Fibroblast of lung (primary cell): ENCODE measurements at regions not wholly inside any gene's neighbourhood (a gene's known extent, or its start where the extent isn't known, plus 50 kb on each side); places are given as distances from the start of the nearest gene placed in this dataset.

Experiments
- DNase-seq, 2 donors: peaks; one replicate each; pipeline versions ENCODE4 v3.0.0 to v3.0.0-alpha.2; 2010; ENCODE audit warnings: low read depth in 2 of 2
- H2AFZ ChIP-seq: 2 replicates; pipeline ENCODE4 v1.5.1; 2012; ENCODE audit warnings: low read length, control low read depth, inconsistent platforms
- H3K27ac ChIP-seq: 2 replicates; pipeline ENCODE4 v1.5.1; 2011; ENCODE audit warnings: low read length, control low read depth; ENCODE audit not compliant: insufficient read depth
- H3K27me3 ChIP-seq: 2 replicates; pipeline ENCODE4 v1.5.1; 2011; ENCODE audit warnings: mild to moderate bottlenecking, low read length; ENCODE audit not compliant: control insufficient read depth, insufficient read depth
- H3K36me3 ChIP-seq: 2 replicates; pipeline ENCODE4 v1.5.1; 2011; ENCODE audit warnings: low read length; ENCODE audit not compliant: control insufficient read depth, insufficient read depth
- H3K4me1 ChIP-seq: 2 replicates; pipeline ENCODE4 v1.5.1; 2011; ENCODE audit warnings: low read length; ENCODE audit not compliant: control insufficient read depth, insufficient read depth; ENCODE audit errors: extremely low read depth
- H3K4me2 ChIP-seq: 2 replicates; pipeline ENCODE4 v1.5.1; 2011; ENCODE audit warnings: low read length, control low read depth; ENCODE audit not compliant: insufficient read depth; ENCODE audit errors: extremely low read depth
- H3K4me3 ChIP-seq, 4 experiments: fragments of 200-600 bp in 1 of 4; sonication (generic) in 1 of 4; replicated peaks in 1 of 4; 2 replicates each; pipeline ENCODE4 v1.5.1; 2011 to 2016; ENCODE audit warnings: low read length in 4 of 4, low read depth in 3 of 4, mild to moderate bottlenecking in 3 of 4, control low read depth in 2 of 4, inconsistent platforms in 1 of 4, mixed read lengths in 1 of 4; ENCODE audit not compliant: insufficient read depth in 1 of 4; ENCODE audit errors: control extremely low read depth in 1 of 4
- H3K79me2 ChIP-seq: 2 replicates; pipeline ENCODE4 v1.5.1; 2012; ENCODE audit warnings: mild to moderate bottlenecking, low read length, inconsistent platforms; ENCODE audit not compliant: control insufficient read depth, insufficient read depth
- H3K9ac ChIP-seq: 2 replicates; pipeline ENCODE4 v1.5.1; 2011; ENCODE audit warnings: mild to moderate bottlenecking, low read length, control low read depth; ENCODE audit not compliant: insufficient read depth
- H3K9me3 ChIP-seq: 2 replicates; pipeline ENCODE4 v1.5.1; 2012; ENCODE audit warnings: low read depth, low read length; ENCODE audit not compliant: control insufficient read depth, insufficient read depth
- H4K20me1 ChIP-seq: 2 replicates; pipeline ENCODE4 v1.5.1; 2011; ENCODE audit warnings: low read length; ENCODE audit not compliant: control insufficient read depth, insufficient read depth; ENCODE audit errors: extremely low read depth
- EZH2 ChIP-seq: IDR thresholded peaks from 2 replicates; pipeline ENCODE4 v1.5.1; 2012; ENCODE audit warnings: low read length, control low read depth, mild to moderate bottlenecking; ENCODE audit errors: missing control alignments
- TF ChIP-seq, protein P1 (sequence below), 2 donors: IDR thresholded peaks in 1 of 2; conservative IDR thresholded peaks in 1 of 2; 1 replicate in 1 of 2; 2 replicates in 1 of 2; pipeline ENCODE4 v1.5.1; 2011 to 2012; ENCODE audit warnings: low read length in 2 of 2, control low read depth in 1 of 2, inconsistent platforms in 1 of 2, low read depth in 1 of 2, mild to moderate bottlenecking in 1 of 2

DNA sequence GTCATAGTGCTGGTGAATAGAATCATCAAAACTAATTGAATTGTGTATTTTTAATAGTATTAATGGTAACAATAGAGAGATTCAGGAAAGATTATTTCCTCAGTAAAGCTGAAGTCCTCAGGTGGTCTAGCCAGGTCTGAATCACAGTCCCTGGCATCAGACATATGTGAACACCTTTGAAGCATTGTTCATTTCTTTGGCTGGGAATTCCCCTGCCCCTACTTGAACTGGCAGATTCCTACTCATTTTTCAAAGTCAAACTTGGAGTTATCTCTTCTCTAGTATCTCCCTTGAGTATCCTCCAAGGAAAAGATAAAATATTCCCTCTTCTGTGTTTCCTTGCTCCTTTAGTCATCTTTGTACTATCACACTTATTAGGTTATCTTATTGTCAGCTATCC, 759.8 kb downstream of the ADGRL2 start:
- no peak overlapping the region for H3K9ac ChIP-seq
- no peaks in the 10 kb centered on the region for H3K79me2 ChIP-seq
- H3K4me2 ChIP-seq, result no peak overlapping the region
- H3K36me3 ChIP-seq, result no peaks in the 10 kb centered on the region
- DNase-seq, result no peak
- H3K27me3 ChIP-seq, result no peaks in the 10 kb centered on the region
- no peak overlapping the region for H3K4me3 ChIP-seq
- H3K9me3 ChIP-seq, result no peaks in the 10 kb centered on the region
- no peaks in the 10 kb centered on the region for H3K4me1 ChIP-seq
- H4K20me1 ChIP-seq, result no peaks in the 10 kb centered on the region
- TF ChIP-seq, protein P1, sequence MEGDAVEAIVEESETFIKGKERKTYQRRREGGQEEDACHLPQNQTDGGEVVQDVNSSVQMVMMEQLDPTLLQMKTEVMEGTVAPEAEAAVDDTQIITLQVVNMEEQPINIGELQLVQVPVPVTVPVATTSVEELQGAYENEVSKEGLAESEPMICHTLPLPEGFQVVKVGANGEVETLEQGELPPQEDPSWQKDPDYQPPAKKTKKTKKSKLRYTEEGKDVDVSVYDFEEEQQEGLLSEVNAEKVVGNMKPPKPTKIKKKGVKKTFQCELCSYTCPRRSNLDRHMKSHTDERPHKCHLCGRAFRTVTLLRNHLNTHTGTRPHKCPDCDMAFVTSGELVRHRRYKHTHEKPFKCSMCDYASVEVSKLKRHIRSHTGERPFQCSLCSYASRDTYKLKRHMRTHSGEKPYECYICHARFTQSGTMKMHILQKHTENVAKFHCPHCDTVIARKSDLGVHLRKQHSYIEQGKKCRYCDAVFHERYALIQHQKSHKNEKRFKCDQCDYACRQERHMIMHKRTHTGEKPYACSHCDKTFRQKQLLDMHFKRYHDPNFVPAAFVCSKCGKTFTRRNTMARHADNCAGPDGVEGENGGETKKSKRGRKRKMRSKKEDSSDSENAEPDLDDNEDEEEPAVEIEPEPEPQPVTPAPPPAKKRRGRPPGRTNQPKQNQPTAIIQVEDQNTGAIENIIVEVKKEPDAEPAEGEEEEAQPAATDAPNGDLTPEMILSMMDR (conservative IDR thresholded peaks at IDR 0.05 in 1 of 2, IDR thresholded peaks at IDR 0.05 in 1 of 2; ENCODE audit: low read depth in 1 of 2, low read length in 2 of 2), result no peak
- no peak for TF ChIP-seq EZH2
- no peak overlapping the region for H3K27ac ChIP-seq
- no peak overlapping the region for H2AFZ ChIP-seq

DNA sequence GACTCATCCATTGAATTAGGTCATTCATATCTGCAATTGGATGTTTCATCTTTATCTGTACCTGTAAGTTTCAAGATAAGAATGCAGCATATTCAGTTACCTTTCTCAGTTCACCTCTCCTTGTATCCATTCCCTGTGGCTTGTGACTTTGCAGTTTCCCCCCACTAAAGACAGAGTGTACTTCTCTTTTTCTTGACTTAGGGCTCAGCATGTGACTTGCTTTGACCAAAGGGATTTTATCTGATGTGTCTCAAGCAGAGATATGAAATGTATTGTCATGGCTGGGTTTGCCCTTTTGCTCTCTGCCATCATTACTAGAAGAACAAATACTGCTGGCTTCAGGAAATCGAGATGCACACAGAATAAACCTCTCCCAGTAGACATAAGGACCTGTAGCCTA, 754.8 kb downstream of the ADGRL2 start:
- no peak overlapping the region for H2AFZ ChIP-seq
- TF ChIP-seq, protein P1 (conservative IDR thresholded peaks at IDR 0.05 in 1 of 2, IDR thresholded peaks at IDR 0.05 in 1 of 2; ENCODE audit: low read depth in 1 of 2, low read length in 2 of 2), result no peak
- no peak for TF ChIP-seq EZH2
- no peaks in the 10 kb centered on the region for H3K4me1 ChIP-seq
- H4K20me1 ChIP-seq, result no peaks in the 10 kb centered on the region
- no peaks in the 10 kb centered on the region for H3K79me2 ChIP-seq
- H3K4me2 ChIP-seq, result no peak overlapping the region
- H3K9ac ChIP-seq, result no peak overlapping the region
- no peaks in the 10 kb centered on the region for H3K27me3 ChIP-seq
- DNase-seq, result no peak
- H3K27ac ChIP-seq, result no peak overlapping the region
- no peaks in the 10 kb centered on the region for H3K9me3 ChIP-seq
- no peaks in the 10 kb centered on the region for H3K36me3 ChIP-seq
- no peak overlapping the region for H3K4me3 ChIP-seq

DNA sequence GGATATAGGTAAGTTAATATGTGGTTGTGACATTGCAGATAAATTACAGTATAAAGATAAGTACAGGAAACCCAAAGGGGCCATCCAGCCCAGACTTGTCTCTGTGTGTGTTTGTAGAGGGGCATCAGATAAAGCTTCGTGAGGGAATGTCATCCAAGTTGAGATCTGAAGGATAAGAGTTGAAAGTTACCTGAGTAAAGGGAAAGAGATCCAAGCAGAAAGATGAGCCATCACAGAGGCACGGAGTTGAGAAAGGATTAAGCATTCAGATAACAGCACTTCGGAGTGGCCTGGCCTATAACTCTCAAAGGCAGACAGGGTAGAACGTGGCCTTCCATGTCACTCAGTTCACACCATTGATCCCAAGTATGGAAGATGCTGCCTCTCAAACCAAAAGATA, 749.1 kb downstream of the ADGRL2 start:
- H3K9me3 ChIP-seq, result no peaks in the 10 kb centered on the region
- no peaks in the 10 kb centered on the region for H3K27me3 ChIP-seq
- no peaks in the 10 kb centered on the region for H4K20me1 ChIP-seq
- TF ChIP-seq, protein P1 (conservative IDR thresholded peaks at IDR 0.05 in 1 of 2, IDR thresholded peaks at IDR 0.05 in 1 of 2; ENCODE audit: low read depth in 1 of 2, low read length in 2 of 2), result no peak
- TF ChIP-seq EZH2, result no peak
- no peak overlapping the region for H3K9ac ChIP-seq
- no peak overlapping the region for H3K27ac ChIP-seq
- H3K79me2 ChIP-seq, result no peaks in the 10 kb centered on the region
- no peak overlapping the region for H3K4me3 ChIP-seq
- no peak overlapping the region for H3K4me2 ChIP-seq
- DNase-seq, result no peak
- H3K4me1 ChIP-seq, result no peaks in the 10 kb centered on the region
- H3K36me3 ChIP-seq, result no peaks in the 10 kb centered on the region
- no peak overlapping the region for H2AFZ ChIP-seq
